H1 (cell line): ENCODE measurements at regions not wholly inside any gene's neighbourhood (a gene's known extent, or its start where the extent isn't known, plus 50 kb on each side); places are given as distances from the start of the nearest gene placed in this dataset.
A peak's percentile ranks its signal among the peaks of the same experiment; 100 is the strongest.

Experiments
- CTCF ChIA-PET: fragments of 300-600 bp; sonication (Branson Sonifier 250); formaldehyde crosslinking; loops from one replicate; lab custom pipeline; 2021; ENCODE audit not compliant: partially characterized antibody; lab: Charles Lee
- POLR2A ChIA-PET: fragments of 300-600 bp; sonication (Branson Sonifier 250); formaldehyde crosslinking; loops from one replicate; lab custom pipeline; 2021; ENCODE audit warnings: inconsistent platforms; ENCODE audit not compliant: partially characterized antibody; lab: Charles Lee
- DNase-seq, 2 experiments: peaks; one replicate each; pipeline versions ENCODE4 v3.0.0 to v3.0.0-alpha.2; 2010 to 2022; ENCODE audit warnings: low spot score in 2 of 2, low read depth in 1 of 2, mixed read lengths in 1 of 2
- FAIRE-seq: peaks from 2 replicates; lab custom pipeline; 2011; peaks lifted over from hg19 to GRCh38; lab: Jason Lieb, UNC
- H2AFZ ChIP-seq: 2 replicates; pipeline ENCODE4 v1.8.1; 2012; ENCODE audit warnings: low read length, inconsistent platforms
- H2AK5ac ChIP-seq: 2 replicates; pipeline ENCODE4 v1.6.1; 2013; ENCODE audit warnings: low read depth, low read length
- H2BK120ac ChIP-seq: replicated peaks from 2 replicates; pipeline ENCODE3; 2013; ENCODE audit warnings: low read depth, low read length, inconsistent platforms
- H2BK12ac ChIP-seq: 2 replicates; pipeline ENCODE4 v1.6.1; 2013; ENCODE audit warnings: low read depth, low read length
- H2BK15ac ChIP-seq: 2 replicates; pipeline ENCODE4 v1.6.1; 2013; ENCODE audit warnings: low read length
- H2BK20ac ChIP-seq: 2 replicates; pipeline ENCODE4 v1.6.1; 2013; ENCODE audit warnings: low read length
- H2BK5ac ChIP-seq: 2 replicates; pipeline ENCODE4 v1.6.1; 2013; ENCODE audit warnings: low read depth, low read length
- H3K14ac ChIP-seq: 2 replicates; pipeline ENCODE4 v1.6.1; 2013; ENCODE audit warnings: inconsistent platforms; ENCODE audit not compliant: insufficient read length
- H3K18ac ChIP-seq: 2 replicates; pipeline ENCODE4 v1.6.1; 2013; ENCODE audit warnings: low read length; ENCODE audit errors: extremely low read depth
- H3K23ac ChIP-seq: 2 replicates; pipeline ENCODE4 v1.6.1; 2013; ENCODE audit warnings: inconsistent platforms; ENCODE audit not compliant: insufficient read length
- H3K23me2 ChIP-seq: 2 replicates; pipeline ENCODE4 v1.6.1; 2013; ENCODE audit warnings: low read depth, low read length
- H3K27ac ChIP-seq: 2 replicates; pipeline ENCODE4 v1.6.1; 2011; ENCODE audit warnings: low read depth, low read length, inconsistent platforms
- H3K27me3 ChIP-seq, 4 experiments: replicated peaks in 1 of 4; 1 replicate in 1 of 4; 2 replicates in 3 of 4; pipeline versions ENCODE4 v1.6.1 to v1.8.1; 2011 to 2013; ENCODE audit warnings: low read length in 3 of 4, mild to moderate bottlenecking in 3 of 4, inconsistent platforms in 2 of 4, mixed read lengths in 2 of 4, moderate library complexity in 1 of 4; ENCODE audit not compliant: control insufficient read depth in 3 of 4, insufficient read depth in 3 of 4; ENCODE audit errors: extremely low read depth in 1 of 4
- H3K36me3 ChIP-seq, 4 experiments: 2 replicates each; pipeline versions ENCODE4 v1.6.1 to v1.8.1; 2011 to 2013; ENCODE audit warnings: mild to moderate bottlenecking in 4 of 4, low read length in 3 of 4, moderate library complexity in 2 of 4, control low read depth in 1 of 4, inconsistent platforms in 1 of 4; ENCODE audit not compliant: insufficient read depth in 4 of 4, control insufficient read depth in 2 of 4
- H3K4ac ChIP-seq: replicated peaks from 2 replicates; pipeline ENCODE3; 2013; ENCODE audit warnings: low read length, low read depth, mixed read lengths, inconsistent platforms; ENCODE audit not compliant: insufficient read length
- H3K4me1 ChIP-seq, 4 experiments: replicated peaks in 1 of 4; 1 replicate in 1 of 4; 2 replicates in 3 of 4; pipeline versions ENCODE4 v1.6.1 to v1.8.1; 2011 to 2013; ENCODE audit warnings: low read length in 3 of 4, inconsistent platforms in 2 of 4, mixed read lengths in 1 of 4; ENCODE audit not compliant: insufficient read depth in 4 of 4, control insufficient read depth in 3 of 4
- H3K4me2 ChIP-seq, 2 experiments: 2 replicates each; pipeline versions ENCODE4 v1.6.1 to v1.8.1; 2011 to 2013; ENCODE audit warnings: low read depth in 2 of 2, low read length in 2 of 2, control low read depth in 1 of 2, inconsistent platforms in 1 of 2, mild to moderate bottlenecking in 1 of 2; ENCODE audit not compliant: insufficient read depth in 1 of 2
- H3K4me3 ChIP-seq, 4 experiments: fragments of 200-600, 300-600 bp in 1 of 4; sonication (generic), shearing (Covaris generic), sonication (Bioruptor Twin) in 1 of 4; 2 replicates each; pipeline versions ENCODE4 v1.5.1 to v1.8.1; 2011 to 2016; ENCODE audit warnings: low read length in 4 of 4, low read depth in 3 of 4, control low read depth in 2 of 4, inconsistent platforms in 2 of 4, mild to moderate bottlenecking in 2 of 4, mixed read lengths in 1 of 4, moderate library complexity in 1 of 4; ENCODE audit not compliant: insufficient read depth in 2 of 4; ENCODE audit errors: extremely low read depth in 1 of 4
- H3K56ac ChIP-seq: replicated peaks from 2 replicates; pipeline ENCODE3; 2013; ENCODE audit warnings: low read depth, mild to moderate bottlenecking, mixed read lengths, low read length, inconsistent platforms; ENCODE audit not compliant: insufficient read length
- H3K79me1 ChIP-seq: 2 replicates; pipeline ENCODE4 v1.6.1; 2013; ENCODE audit warnings: low read depth, low read length, control low read depth
- H3K79me2 ChIP-seq, 2 experiments: 2 replicates each; pipeline versions ENCODE4 v1.6.1 to v1.8.1; 2012 to 2013; ENCODE audit warnings: low read length in 2 of 2, mild to moderate bottlenecking in 2 of 2, inconsistent platforms in 1 of 2; ENCODE audit not compliant: insufficient read depth in 2 of 2, control insufficient read depth in 1 of 2
- H3K9ac ChIP-seq, 4 experiments: replicated peaks in 1 of 4; 1 replicate in 1 of 4; 2 replicates in 3 of 4; pipeline versions ENCODE4 v1.6.1 to v1.8.1; 2011 to 2013; ENCODE audit warnings: low read depth in 3 of 4, low read length in 3 of 4, control low read depth in 2 of 4, mild to moderate bottlenecking in 2 of 4, moderate library complexity in 2 of 4, inconsistent platforms in 1 of 4; ENCODE audit errors: extremely low read depth in 1 of 4
- H3K9me3 ChIP-seq, 2 experiments: 2 replicates each; pipeline versions ENCODE4 v1.6.1 to v1.8.1; 2012 to 2013; ENCODE audit warnings: mild to moderate bottlenecking in 2 of 2, moderate library complexity in 2 of 2, control low read depth in 1 of 2, inconsistent platforms in 1 of 2, low read depth in 1 of 2, low read length in 1 of 2, mixed read lengths in 1 of 2; ENCODE audit not compliant: insufficient read depth in 2 of 2
- H4K20me1 ChIP-seq, 2 experiments: replicated peaks in 1 of 2; 2 replicates each; pipeline versions ENCODE3 to v1.8.1; 2011 to 2013; ENCODE audit warnings: inconsistent platforms in 2 of 2, low read length in 2 of 2, mild to moderate bottlenecking in 1 of 2; ENCODE audit not compliant: insufficient read depth in 2 of 2, control insufficient read depth in 1 of 2
- H4K5ac ChIP-seq: 2 replicates; pipeline ENCODE4 v1.6.1; 2013; ENCODE audit warnings: low read length, low read depth, mixed read lengths, inconsistent platforms; ENCODE audit not compliant: insufficient read length
- H4K8ac ChIP-seq: 2 replicates; pipeline ENCODE4 v1.8.0; 2013; ENCODE audit warnings: mild to moderate bottlenecking, moderate library complexity, low read length, inconsistent platforms; ENCODE audit not compliant: insufficient read depth; ENCODE audit errors: extremely low read depth
- H4K91ac ChIP-seq: replicated peaks from 2 replicates; pipeline ENCODE3; 2013; ENCODE audit warnings: low read length, mixed read lengths, inconsistent platforms; ENCODE audit not compliant: insufficient read length
- CTCF ChIP-seq, 3 experiments: IDR thresholded peaks; 1 replicate in 2 of 3; 2 replicates in 1 of 3; pipeline versions ENCODE4 v1.5.1 to v1.6.1; 2011; ENCODE audit warnings: low read length in 3 of 3, mild to moderate bottlenecking in 3 of 3, inconsistent platforms in 2 of 3, low read depth in 1 of 3, moderate library complexity in 1 of 3; ENCODE audit not compliant: insufficient read depth in 1 of 3; ENCODE audit errors: control extremely low read depth in 1 of 3
- EP300 ChIP-seq, 2 experiments: IDR thresholded peaks; 1 replicate in 1 of 2; 2 replicates in 1 of 2; pipeline ENCODE4 v1.6.1; 2011 to 2012; ENCODE audit warnings: low read depth in 2 of 2, low read length in 2 of 2, mild to moderate bottlenecking in 2 of 2, borderline replicate concordance in 1 of 2, inconsistent platforms in 1 of 2, moderate library complexity in 1 of 2
- FOSL1 ChIP-seq: IDR thresholded peaks from 2 replicates; pipeline ENCODE4 v1.6.1; 2011; ENCODE audit warnings: mild to moderate bottlenecking, low read depth, low read length, moderate library complexity; ENCODE audit not compliant: insufficient read depth
- RAD21 ChIP-seq, 2 experiments: IDR thresholded peaks in 1 of 2; conservative IDR thresholded peaks in 1 of 2; 2 replicates each; pipeline ENCODE4 v1.6.1; 2011; ENCODE audit warnings: low read depth in 2 of 2, low read length in 2 of 2, improper control_type of control experiment in 1 of 2, inconsistent platforms in 1 of 2, mild to moderate bottlenecking in 1 of 2, moderate library complexity in 1 of 2
- SAP30 ChIP-seq: fragments of 300-600 bp; sonication (generic); IDR thresholded peaks from 2 replicates; pipeline ENCODE4 v1.7.1; 2012; ENCODE audit warnings: low read length, moderate library complexity, mild to moderate bottlenecking, inconsistent platforms; ENCODE audit not compliant: insufficient read depth, insufficient replicate concordance
- SIX5 ChIP-seq: IDR thresholded peaks from 2 replicates; pipeline ENCODE4 v1.6.1; 2011; ENCODE audit warnings: mild to moderate bottlenecking, low read depth, low read length
- WGBS, 2 experiments: shearing (Covaris generic) in 1 of 2; methylation state at CpG; one replicate each; pipeline versions ENCODE4 v1.1.6 to v1.1.7; 2013 to 2015; ENCODE audit warnings: low lambda C conversion rate in 2 of 2, mixed read lengths in 2 of 2, inconsistent platforms in 1 of 2, low coverage in 1 of 2, missing lambda C conversion rate in 1 of 2; ENCODE audit not compliant: insufficient replicate concordance in 2 of 2, insufficient coverage in 1 of 2, insufficient read length in 1 of 2; ENCODE audit errors: extremely low coverage in 1 of 2, missing lambda C conversion rate in 1 of 2; 5-methylcytosine and 5-hydroxymethylcytosine counted together

- H2BK20ac ChIP-seq, result peak overlapping the region; percentile 25; the same call in 1 of the 2 replicates
- H2AFZ ChIP-seq, result no peak overlapping the region
- H3K27me3 ChIP-seq, result no peaks in the 10 kb centered on the region
- no peak overlapping the region for H3K23ac ChIP-seq
- H3K4me1 ChIP-seq, result peaks cover 0 to 4% (median 0%) of the 10 kb centered on the region in 4 experiments; a peak in 2 of 7 replicates
- no peak overlapping the region for H3K56ac ChIP-seq
- no peaks in the 10 kb centered on the region for H4K20me1 ChIP-seq
- peak in 1 of 2 experiments; percentile 46 for DNase-seq
- no peaks in the 10 kb centered on the region for H3K23me2 ChIP-seq
- no peak overlapping the region for H4K91ac ChIP-seq
- no peak overlapping the region for H2BK120ac ChIP-seq
- H2BK15ac ChIP-seq, result no peak overlapping the region
- no peak overlapping the region for H3K4ac ChIP-seq
- no peaks in the 10 kb centered on the region for H3K79me2 ChIP-seq
- no peak overlapping the region for H2BK5ac ChIP-seq
- H4K5ac ChIP-seq, result no peak overlapping the region
- CTCF ChIA-PET, result interaction anchor here (0.6 to 1.6 kb wide), 7 partner anchors 9 to 874 kb away, joined by 3 to 5 read pairs (median 3); no protein-coding TSS in a partner anchor
- H2AK5ac ChIP-seq, result peak overlapping the region; percentile 26; the same call in 1 of the 2 replicates
- H4K8ac ChIP-seq, result no peak overlapping the region
- H3K27ac ChIP-seq, result no peak overlapping the region
- H3K4me2 ChIP-seq, result peak overlapping the region in 1 of 2 experiments; percentile 30; a peak in 1 of 4 replicates
- TF ChIP-seq CTCF (IDR thresholded peaks at IDR 0.05; ENCODE audit: control extremely low read depth in 1 of 3, insufficient read depth in 1 of 3, low read depth in 1 of 3, low read length in 3 of 3) (peak; percentile 7 to 30 (median 18); a peak in 3 of 4 replicates), EP300 (IDR thresholded peaks at IDR 0.05; ENCODE audit: borderline replicate concordance in 1 of 2, low read depth in 2 of 2, low read length in 2 of 2) (no peak), FOSL1 (no peak), RAD21 (IDR thresholded peaks at IDR 0.05 in 1 of 2, conservative IDR thresholded peaks at IDR 0.05 in 1 of 2; ENCODE audit: low read depth in 2 of 2, low read length in 2 of 2) (peak; percentile 10 to 29; a peak in 2 of 4 replicates), SIX5 (no peak), SAP30 (no peak)
- TF ChIP-seq, all 59 proteins: peak for 2
- H3K79me1 ChIP-seq, result no peaks in the 10 kb centered on the region
- no peaks in the 10 kb centered on the region for H3K36me3 ChIP-seq
- H3K9me3 ChIP-seq, result peaks cover 0 to 2% of the 10 kb centered on the region in 2 experiments; a peak in 1 of 4 replicates
- H3K4me3 ChIP-seq, result no peak overlapping the region
- POLR2A ChIA-PET, result no interaction called here
- no peak overlapping the region for H3K9ac ChIP-seq
- 79% methylated on average over 7 of the region's 8 CpGs; no CpG with 5 or more reads in 1 of the 2 experiments for WGBS, 2 experiments
- H3K14ac ChIP-seq, result no peak overlapping the region
- no peak overlapping the region; the same call in 1 of the 2 replicates for H2BK12ac ChIP-seq
- H3K18ac ChIP-seq, result peak overlapping the region; percentile 72; the same call in 1 of the 2 replicates
- FAIRE-seq, result no peak
Observed at GRCh38 chr2:23230885-23231284, 154.1 kb upstream of the KLHL29 start.
